GM21526 (cell line): ENCODE measurements at regions not wholly inside any gene's neighbourhood (a gene's known extent, or its start where the extent isn't known, plus 50 kb on each side); places are given as distances from the start of the nearest gene placed in this dataset.

Experiments used
- ATAC-seq: cut with Tn5 transposase; IDR thresholded peaks from one replicate; pipeline ENCODE4 v1.9.1; 2021; ENCODE audit warnings: moderate library complexity; ENCODE audit not compliant: unreplicated experiment, low FRiP score

DNA sequence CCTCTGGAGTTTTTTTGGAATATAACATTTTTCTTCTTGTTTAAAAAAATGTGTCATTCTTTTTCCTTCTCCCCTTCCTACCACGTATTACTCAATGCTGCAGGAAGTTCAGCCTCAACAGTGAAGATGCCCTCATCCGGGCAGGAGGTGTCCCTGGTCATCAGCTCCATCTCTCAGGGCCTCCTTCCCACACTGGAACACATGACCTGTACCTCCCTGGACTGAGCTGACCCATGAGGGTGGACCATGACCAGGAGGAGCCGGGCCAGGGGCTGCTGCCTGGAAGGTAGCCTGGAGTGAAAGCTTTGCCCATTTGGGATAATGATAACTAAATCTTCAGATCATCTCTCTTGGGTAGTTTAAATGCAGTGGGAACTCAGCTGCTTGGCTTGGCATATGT lies 316.5 kb upstream of the ZMIZ1 start:
- no peak for ATAC-seq

DNA sequence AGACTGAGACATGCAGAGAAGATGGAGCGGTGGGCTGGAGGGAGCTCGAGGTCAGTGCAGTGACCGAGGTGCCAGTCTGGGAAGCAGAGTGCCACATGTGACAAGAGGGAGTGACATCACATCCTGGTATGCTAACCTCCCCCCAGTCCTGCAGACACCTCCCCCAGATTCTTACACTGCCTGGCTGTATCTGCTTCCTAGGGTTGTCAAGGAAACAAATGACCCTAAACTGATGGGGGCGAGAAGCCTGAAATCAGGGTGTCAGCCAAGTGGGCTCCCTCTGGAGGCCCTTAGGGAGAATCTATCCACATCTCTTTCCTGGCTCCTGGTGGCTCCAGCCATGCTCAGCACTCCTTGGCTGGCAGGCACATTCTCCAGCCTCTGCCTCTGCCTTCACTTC lies 316.1 kb upstream of the ZMIZ1 start:
- ATAC-seq, result no peak

DNA sequence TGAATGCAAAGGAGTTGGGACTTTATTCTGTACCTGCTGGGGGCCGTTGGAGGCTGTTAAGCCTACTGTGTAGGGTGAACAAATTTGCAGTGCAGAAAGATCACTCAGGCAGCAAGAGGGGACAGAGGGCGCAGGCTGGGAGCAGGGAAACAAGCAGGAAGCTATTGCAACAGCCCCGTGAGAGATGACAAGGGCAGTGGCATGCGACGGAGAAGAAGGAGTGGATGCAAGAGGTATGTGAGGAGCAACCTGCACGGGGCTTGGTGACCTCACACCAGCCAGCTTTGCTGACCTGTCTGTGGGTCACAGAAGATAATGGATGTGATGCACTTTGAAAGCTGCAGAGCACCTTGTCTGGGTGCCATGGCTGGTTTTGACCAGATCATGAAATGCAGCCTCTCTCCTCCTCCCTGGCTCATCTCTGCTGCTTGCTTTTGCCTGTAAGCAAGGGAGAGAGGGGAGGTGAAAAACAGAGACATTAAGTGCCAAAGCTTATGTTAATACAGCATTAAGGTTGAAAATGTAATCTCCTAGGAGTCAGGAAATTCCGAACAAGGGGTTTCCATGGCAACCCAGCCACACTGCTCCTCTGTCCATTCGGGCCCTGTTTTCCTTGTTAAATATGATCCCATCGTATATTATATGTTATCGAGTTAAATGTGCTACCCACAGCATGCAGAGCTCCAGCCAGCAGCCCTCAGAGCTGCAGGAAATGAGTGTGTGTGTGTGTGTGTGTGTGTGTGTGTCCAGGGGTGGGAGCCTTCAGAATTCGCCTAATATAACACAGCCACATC lies 314.3 kb upstream of the ZMIZ1 start:
- no peak for ATAC-seq

DNA sequence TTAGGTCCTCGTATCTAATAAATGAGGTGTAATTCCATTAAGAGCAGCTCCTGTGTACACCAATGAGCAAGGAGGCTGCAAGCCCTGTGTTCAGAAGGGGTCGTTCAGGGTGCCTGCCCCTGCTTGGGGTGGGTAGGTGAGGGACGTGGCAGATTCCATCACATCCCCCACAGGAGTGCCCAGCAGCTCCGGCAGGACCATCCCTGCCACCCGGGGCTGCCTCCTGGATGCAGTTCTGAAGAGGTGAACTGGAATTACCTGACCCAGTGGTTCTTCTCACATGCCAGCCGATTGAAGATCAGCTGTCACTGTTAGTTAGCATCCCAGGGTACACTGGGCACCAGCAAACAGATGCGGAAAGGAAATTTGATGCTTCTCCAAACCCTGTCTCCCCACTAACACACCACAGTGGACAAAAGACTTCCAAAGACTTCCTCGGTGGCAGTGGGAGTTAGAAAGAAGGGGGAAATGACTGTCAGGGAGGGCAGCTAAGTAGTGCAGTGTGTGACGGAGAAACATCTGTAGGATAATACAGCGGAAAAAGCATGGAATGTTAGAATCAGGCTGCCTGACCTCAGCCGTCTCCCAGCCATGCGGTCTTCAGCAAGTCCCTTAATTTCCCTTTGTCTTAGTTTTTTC lies 313.6 kb upstream of the ZMIZ1 start:
- ATAC-seq, result no peak

- ATAC-seq, result no peak
Measured at GRCh38 chr10:78755877-78756455, 312.8 kb upstream of the ZMIZ1 start.

- no peak for ATAC-seq
Measured at GRCh38 chr10:78756604-78757343, 312.0 kb upstream of the ZMIZ1 start.

- ATAC-seq, result no peak
Measured at GRCh38 chr10:78757344-78757925, 311.3 kb upstream of the ZMIZ1 start.

- no peak for ATAC-seq
Measured at GRCh38 chr10:78758176-78758575, 310.6 kb upstream of the ZMIZ1 start.

GRCh38 chr10:78759456-78760120 lies 309.2 kb upstream of the ZMIZ1 start:
- ATAC-seq, result no peak

GRCh38 chr10:78760463-78761310 lies 308.1 kb upstream of the ZMIZ1 start:
- ATAC-seq, result no peak

DNA sequence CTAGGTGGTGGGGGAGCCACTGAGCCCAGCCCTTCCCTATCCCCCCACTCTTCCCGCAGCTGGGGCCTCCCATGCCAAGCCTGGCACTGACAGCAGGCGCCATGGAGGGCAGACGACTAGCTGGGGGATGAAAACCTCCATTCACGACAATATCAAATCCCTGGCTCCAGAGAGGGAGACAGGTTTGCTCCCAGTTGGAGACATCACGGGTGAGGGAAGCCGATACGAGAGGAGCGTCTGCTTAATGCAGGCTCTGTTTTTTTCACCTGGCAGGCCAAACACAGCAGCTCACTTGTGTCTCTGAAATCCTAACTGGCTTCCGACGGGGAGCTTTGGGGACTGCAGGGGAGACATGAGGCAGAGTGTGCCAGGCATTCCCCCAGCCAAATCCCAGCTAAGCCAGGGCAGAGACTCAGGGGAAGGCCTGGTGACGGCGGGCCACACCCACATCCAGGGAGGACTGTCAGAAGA lies 307.4 kb upstream of the ZMIZ1 start:
- ATAC-seq, result no peak

DNA sequence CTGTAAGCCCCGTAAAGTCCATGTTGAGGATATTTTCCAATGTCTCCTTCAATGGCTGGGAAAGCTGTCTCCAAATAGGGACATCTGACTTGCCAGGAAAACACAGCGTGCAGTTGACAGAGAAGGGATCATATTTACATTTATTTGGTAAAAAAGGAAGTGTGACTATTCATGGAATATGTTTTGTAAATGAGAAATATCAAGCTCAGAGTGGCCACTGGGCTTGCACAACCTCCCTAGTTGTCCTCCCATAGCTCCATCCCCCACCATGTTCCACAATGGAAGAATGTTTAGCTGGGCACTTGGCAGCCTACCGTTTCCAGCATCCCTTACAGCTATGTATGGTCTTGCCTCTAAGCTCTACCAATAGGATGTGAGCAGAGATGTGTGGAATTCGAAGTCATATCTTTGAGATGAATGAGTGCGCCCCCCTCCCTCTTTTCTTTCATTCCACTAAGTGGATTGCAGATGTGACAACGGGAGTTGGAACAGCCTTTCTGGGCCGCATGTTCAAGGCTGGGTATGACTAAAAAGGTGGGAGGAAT lies 306.6 kb upstream of the ZMIZ1 start:
- ATAC-seq, result no peak

- no peak for ATAC-seq
Measured at GRCh38 chr10:78763234-78763633, 305.5 kb upstream of the ZMIZ1 start.

DNA sequence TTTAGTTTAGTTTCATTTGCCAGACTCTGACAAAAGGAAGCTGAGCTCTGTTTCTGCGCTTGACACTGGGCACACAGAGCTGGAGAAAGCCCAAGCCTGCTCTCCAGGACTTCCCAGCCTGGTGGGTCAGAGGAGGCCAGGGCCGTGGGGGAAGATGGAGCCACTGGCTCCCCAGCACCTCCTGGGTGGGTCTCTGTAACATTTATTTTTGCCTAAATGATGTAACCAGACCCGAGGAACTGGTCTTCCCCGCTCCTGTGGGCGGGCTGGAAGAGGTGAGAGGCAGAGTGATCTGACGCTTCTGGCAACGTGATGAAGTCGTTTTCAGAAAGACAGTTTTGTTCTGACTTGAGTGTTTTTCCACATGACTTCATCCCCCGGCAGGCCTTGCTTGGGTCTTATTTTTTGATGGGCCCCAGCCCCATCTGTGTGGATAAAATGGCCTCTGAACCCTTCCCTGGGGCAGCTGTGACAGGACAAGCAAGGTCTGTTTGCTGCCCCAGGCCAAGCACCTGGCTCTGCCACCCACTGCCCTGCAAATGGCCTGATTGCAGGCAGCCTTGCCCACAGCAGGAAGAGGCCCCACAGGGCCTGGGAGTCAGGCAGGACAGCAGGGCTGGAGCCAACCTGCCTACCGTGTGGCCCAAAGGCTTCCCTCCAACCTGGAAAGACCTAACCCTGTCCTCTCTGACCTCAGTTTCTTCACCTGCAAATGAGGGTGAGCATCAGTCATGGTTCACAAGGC lies 304.9 kb upstream of the ZMIZ1 start:
- no peak for ATAC-seq

GRCh38 chr10:78764436-78764835 lies 304.3 kb upstream of the ZMIZ1 start:
- ATAC-seq, result no peak

DNA sequence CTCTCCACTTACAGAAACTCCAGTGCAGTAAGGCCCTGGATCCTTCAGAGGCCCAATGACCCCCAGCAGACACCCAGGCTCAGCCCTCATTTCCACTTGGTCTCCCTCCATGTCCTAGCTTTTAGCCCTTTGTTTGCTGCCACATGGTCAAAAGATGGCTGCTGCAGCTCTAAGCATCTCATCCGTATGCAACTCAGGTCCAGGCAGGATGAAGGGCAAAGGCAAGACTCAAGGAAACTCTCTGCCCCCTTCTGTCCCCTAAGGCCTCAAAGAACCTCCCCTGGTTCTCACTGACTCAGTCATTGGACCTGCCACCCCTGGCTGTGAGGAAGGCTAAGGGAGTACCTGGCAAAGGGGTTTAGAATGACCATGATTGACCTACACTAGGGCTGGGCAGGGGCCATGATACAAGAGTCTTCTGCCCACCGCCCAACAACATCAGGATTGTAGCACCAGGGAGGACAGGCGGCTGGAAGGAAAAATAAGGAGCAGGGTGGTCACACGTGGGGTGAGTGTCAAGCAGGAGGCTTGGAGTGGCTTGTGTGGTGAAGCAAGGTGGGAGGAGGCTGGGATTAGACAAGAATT lies 303.8 kb upstream of the ZMIZ1 start:
- no peak for ATAC-seq

GRCh38 chr10:78765726-78766335 lies 302.9 kb upstream of the ZMIZ1 start:
- ATAC-seq, result no peak

DNA sequence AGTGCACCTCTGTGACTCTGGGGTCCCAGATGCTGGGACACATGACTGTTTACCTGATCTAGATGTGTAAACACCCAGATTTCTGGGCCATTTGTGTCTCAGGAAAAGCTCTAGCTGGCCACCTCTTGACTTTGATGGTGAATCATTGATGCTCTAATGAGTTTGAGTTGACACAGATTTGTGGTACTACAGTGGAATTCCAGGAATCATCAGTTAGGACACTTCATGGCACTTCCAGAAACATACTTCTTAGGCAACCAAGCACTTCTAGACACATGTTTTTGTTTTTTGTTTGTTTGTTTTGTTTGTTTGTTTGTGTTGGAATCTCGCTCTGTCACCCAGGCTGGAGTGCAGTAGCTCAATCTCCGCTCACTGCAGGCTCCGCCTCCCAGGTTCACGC lies 302.2 kb upstream of the ZMIZ1 start:
- no peak for ATAC-seq
